Cerebellar cortex (tissue), 1 donor: ENCODE measurements at regions not wholly inside any gene's neighbourhood (a gene's known extent, or its start where the extent isn't known, plus 50 kb on each side); places are given as distances from the start of the nearest gene placed in this dataset.
"Not testable (repeated sequence)": the region's sequence is repeated elsewhere in the genome, so short reads cannot be mapped to it uniquely, and the experiment has no call there.

Source experiments
- DNase-seq: peaks from one replicate; pipeline ENCODE4 v3.0.0-alpha.2; 2015; ENCODE audit warnings: low spot score

GRCh38 chr5:84961193-84961592 lies 576.5 kb upstream of the EDIL3 start:
- DNase-seq, result no peak

DNA sequence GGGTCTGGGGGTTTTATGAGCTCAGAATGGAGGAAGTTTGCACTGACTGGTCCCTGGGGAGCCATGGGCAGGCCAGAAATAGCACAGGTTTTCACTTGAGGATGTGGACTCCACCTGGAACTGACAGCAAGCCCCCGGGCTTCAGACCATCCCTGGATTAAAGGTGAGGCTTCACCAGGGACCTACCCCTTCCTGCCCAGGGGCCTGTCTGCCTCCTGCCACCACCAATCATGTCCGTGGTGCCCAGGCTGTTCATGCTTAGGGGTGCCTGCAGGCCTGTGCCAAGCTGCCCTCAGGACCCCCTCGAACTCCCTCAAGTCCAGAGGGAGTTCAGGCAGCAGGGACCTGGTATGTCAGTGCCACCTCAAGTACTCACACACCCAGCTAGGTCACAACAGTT lies 577.2 kb upstream of the EDIL3 start:
- DNase-seq, result no peak

DNA sequence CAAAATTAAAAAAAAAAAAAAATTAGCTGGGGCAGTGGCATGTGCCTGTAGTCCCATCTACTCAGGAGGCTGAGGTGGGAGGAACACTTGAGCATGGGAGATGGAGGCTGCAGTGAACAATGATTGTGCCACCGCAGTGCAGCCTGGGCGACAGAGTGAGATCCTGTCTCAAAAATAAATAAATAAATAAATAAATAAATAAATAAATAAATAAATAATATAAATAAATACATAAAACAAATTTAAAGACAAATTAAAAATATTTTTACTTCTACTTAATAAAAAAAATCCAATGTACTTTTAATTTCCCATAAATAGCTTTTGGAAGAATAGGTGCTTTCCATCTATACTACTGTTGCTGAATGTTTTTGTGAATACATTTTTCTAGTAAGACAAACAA lies 598.4 kb upstream of the EDIL3 start:
- DNase-seq, result no peak

GRCh38 chr5:84985148-84985547 lies 600.5 kb upstream of the EDIL3 start:
- no peak for DNase-seq

DNA sequence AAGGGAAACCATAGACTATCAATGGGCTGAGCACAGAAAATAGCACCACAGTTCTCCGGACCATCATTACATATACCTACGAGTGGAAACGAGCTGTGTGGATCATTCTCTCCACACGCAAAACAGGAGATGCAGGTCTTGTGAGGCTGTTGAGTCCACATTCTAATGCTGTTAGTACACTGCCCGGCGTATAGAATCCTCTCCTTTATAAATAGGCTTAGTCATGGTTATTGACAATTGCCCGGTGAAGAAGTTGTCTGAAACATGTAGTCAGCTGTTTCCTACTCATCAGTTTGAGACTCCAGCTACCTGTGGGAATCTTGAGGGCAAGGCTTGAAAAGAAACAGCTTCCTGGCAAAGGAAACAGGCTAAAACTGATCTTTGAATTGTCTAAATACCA lies 602.0 kb upstream of the EDIL3 start:
- DNase-seq, result no peak

- no peak for DNase-seq
These were observed 616.0 kb upstream of the EDIL3 start for GRCh38 chr5:85000671-85001070.

- not testable (repeated sequence) for DNase-seq
These were observed 617.3 kb upstream of the EDIL3 start for GRCh38 chr5:85002026-85002425.

DNA sequence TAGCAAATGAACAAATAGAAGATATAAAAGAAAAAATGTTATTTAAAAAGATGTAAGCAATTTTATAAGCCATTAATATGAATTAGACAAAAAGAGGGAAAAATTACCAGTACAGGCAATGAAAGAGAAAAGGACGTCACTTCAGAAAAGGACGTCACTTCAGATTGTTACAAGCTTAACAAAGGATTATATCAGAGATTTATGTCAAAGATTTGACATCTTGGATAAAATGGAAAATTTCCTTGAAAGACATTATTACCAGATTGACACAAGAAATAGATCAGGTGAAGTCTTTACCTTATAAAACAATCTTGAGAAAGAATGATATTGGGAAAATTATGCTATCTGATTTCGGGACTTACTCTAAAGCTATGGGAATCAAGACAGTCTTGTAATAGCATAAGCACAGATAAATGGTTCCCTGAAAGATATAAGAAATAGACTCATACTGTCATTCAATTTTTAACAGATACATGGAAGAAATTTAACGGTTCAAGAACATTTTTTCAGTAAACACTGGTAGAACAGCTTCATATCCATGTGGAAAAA lies 625.4 kb upstream of the EDIL3 start:
- no peak for DNase-seq

- DNase-seq, result no peak
These were observed 632.6 kb upstream of the EDIL3 start for GRCh38 chr5:85017261-85017660.

DNA sequence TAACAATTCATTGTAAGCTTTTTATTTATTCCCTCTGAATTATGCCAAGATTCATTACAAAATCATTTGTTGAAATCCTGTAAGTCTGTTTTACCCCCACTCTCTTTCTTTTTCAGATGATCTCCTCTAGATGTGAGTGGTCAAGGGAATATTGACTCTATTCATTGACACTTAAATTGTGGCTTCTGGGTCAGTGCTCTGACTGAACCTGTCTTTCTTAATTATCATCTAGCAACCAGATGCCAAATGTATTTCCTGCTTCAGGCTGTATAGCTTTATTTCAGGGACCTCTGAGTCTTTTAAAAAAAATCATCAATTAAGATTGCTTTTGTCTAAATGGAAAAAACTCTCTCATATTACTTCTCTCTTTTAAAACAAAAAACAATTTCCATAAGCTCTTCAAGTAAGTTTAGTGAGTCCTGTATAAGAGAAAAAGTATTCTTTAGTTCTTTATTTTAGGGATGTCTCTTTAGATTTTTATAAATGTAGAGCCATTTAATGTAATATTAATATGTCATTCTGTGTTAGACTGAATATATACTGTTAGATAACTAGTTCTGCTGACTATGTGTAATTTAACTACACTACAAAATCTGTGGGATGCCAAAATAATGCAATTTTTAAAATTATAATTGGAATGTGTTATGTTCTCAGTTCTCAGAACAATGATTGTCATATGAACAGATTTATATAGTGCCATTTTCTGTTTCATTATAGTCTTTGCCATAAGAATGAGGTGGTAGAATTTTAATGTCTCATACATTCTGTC lies 645.8 kb upstream of the EDIL3 start:
- no peak for DNase-seq

DNA sequence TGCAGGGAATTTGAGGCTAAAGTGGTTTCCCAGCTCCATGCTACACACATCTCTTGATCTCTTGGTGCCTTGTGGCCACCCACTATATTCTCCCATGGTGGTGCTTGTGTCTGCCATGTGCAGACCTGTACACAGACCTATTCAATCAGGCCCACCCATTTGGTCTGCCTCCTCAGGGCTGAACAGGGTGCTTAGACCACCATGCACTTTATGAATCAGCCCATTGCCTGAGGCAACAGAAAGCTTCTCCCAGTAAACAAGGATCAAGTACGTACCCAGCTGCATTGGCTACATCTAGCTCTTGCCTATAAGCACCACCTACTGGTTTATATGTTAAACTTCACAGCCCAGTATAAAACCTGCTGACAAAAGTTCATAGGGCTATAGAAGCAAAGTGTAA lies 664.3 kb upstream of the EDIL3 start:
- DNase-seq, result peak; percentile 5

GRCh38 chr5:85052826-85053225 lies 668.1 kb upstream of the EDIL3 start:
- no peak for DNase-seq

DNA sequence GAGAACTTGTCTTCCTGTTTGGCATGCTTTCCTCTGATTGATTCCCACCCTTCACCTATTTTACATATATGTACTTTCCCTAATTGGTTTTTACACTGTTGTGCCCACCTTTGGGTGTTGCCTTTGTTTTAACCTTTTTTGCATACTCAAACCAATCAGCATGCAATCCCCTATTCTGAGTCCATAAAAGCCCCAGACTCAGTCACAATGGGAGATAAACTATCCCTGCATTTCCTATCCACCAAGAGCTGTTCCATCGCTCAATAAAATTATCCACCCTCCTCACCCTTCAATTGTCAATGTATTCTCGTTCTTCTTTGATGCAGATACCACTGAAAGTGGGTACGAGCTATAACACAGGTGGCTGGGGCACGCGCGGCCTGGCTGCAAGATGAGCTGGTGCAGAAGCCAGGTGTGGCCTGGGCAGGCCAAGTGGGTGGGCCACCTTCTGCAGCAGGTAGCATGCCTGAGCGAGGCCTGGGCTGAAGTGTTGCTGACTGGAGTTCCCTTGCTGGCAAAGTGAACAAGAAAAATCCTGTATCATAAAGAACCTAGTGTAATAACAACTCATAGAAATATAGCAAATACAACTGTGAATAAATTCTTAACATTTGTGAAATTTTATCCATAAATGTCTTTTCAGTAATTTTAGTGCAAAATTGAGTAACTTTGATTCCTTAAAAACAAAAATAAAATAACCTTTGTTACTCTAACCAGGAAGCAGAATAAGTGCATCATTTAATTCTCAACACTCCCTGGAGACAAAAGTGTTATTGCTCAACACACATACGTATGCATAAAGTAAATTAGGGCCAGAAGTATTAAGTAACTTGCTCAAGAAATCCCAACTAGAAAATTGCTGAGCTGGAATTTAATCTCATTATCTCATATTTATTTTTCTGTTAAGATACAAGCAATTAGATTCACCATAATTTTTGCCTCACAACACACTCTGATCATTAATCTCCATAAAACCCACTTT lies 685.3 kb upstream of the EDIL3 start:
- no peak for DNase-seq

- no peak for DNase-seq
These were observed 692.9 kb upstream of the EDIL3 start for GRCh38 chr5:85077581-85077980.

DNA sequence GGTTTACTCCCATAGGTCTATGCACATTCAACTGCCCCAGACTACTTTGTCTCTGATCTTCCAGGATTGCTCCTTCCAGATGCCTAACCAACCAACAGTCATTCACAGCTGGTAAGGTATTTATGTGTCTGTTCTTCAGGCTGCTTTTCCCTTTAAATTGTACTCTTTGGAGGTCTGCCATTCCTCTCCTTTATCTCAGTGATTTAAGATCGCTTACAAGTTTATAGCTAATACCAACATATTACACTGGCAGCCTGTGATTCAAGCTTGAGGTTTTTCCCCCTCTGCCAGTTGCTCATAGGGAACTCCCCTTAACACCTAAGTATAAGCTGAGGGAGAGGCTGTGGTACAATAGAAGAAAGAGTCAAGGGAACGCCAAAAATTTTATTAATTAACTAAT lies 711.7 kb upstream of the EDIL3 start:
- no peak for DNase-seq

DNA sequence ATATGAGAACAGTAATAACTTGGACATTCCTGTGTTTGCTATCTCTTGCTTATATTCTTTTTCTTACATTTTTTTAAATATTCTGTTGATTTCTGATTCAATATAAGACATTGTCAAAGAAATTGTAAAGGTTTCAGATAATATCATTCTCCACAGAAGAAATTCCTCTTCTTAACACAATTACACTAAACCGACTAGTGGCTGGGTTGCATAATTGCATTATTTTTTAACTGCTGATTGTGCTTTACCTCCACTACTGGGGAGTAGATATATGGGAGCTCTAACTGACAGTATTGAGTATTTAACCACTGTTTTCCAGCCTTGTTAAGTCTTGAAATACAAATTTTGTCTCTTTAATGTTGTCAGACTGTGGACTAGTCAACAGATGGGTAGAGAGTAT lies 723.8 kb upstream of the EDIL3 start:
- no peak for DNase-seq

GRCh38 chr5:85109616-85110015 lies 724.9 kb upstream of the EDIL3 start:
- no peak for DNase-seq

GRCh38 chr5:85132269-85132668 lies 747.6 kb upstream of the EDIL3 start:
- no peak for DNase-seq

- no peak for DNase-seq
These were observed 755.8 kb upstream of the EDIL3 start for GRCh38 chr5:85140471-85140870.

DNA sequence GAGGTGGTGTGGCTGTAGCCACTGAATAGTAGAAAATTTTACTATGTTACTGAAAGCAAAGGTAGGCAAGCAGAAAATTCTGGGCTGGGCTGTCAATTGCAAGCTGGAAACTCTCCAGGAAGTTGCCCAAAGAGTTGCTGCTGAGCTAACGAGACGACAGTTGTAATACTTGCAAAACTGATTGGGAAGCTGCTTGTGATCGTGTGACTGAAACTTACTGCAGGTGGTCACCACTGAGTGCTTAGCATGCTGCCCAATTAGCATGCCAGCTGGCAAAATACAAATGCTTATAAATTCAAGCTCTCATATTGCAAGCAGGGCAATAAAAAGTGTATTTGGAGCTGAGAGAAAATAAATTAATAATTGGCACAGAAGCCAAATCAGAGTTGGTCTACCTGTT lies 758.5 kb upstream of the EDIL3 start:
- DNase-seq, result no peak

GRCh38 chr5:85148701-85149100 lies 764.0 kb upstream of the EDIL3 start:
- DNase-seq, result no peak

- DNase-seq, result no peak
These were observed 774.7 kb upstream of the EDIL3 start for GRCh38 chr5:85159395-85159794.

DNA sequence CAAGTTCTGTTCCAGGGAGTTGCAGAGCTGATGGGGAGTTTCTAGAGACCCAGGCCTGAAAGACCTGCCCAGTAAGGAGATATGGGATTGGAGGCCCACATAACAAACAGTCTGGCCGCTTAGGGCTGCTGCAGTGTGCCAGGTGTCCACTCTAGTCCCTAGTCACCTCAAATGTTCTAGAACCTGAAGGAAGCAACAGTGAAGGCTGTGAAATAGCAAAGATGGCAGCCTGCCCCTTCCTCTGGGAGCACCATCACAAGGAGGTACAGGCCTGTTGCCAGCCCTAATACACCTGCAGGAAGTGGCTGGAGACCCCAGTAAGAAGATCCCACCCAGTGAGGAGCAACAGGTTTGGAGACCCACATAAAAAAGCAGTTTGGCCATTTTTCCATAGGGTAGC lies 783.8 kb upstream of the EDIL3 start:
- DNase-seq, result no peak
